ENCODE measurements at regions not wholly inside any gene's neighbourhood (a gene's known extent, or its start where the extent isn't known, plus 50 kb on each side); places are given as distances from the start of the nearest gene placed in this dataset.

DNA sequence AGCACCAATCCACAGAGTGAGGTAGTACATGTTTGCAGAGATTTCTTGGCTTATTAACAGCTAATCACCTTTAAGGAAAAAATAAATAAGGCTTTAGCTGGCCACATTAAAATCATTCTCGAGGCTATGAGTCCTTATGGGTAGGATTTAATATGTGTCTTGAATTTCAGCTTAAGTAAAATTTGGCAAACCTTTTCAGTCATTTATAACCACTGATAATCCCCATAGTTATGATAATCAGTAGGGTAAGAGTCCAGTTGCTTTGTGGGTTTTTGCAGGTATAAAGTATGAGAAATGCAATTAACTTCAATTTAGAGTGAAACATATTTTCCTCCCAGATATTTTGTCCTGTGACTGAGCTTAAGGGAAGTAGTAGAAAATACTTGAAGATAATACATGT lies 1458.9 kb upstream of the FLRT2 start:
- TF ChIP-seq, protein P1, sequence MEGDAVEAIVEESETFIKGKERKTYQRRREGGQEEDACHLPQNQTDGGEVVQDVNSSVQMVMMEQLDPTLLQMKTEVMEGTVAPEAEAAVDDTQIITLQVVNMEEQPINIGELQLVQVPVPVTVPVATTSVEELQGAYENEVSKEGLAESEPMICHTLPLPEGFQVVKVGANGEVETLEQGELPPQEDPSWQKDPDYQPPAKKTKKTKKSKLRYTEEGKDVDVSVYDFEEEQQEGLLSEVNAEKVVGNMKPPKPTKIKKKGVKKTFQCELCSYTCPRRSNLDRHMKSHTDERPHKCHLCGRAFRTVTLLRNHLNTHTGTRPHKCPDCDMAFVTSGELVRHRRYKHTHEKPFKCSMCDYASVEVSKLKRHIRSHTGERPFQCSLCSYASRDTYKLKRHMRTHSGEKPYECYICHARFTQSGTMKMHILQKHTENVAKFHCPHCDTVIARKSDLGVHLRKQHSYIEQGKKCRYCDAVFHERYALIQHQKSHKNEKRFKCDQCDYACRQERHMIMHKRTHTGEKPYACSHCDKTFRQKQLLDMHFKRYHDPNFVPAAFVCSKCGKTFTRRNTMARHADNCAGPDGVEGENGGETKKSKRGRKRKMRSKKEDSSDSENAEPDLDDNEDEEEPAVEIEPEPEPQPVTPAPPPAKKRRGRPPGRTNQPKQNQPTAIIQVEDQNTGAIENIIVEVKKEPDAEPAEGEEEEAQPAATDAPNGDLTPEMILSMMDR (IDR thresholded peaks at IDR 0.05), result no peak
- TF ChIP-seq POLR2A (IDR thresholded peaks at IDR 0.05), result no peak
- TF ChIP-seq POLR2AphosphoS5 (IDR thresholded peaks at IDR 0.05), result no peak
- no peak for TF ChIP-seq EP300 (IDR thresholded peaks at IDR 0.05; ENCODE audit: low read depth)

Data from transverse colon (tissue), 4 donors.